HCT116 (cell line): ENCODE measurements at regions not wholly inside any gene's neighbourhood (a gene's known extent, or its start where the extent isn't known, plus 50 kb on each side); places are given as distances from the start of the nearest gene placed in this dataset.

Experiments used
- ATAC-seq: fragments of 200-7000 bp; cut with Tn5 transposase; 2 replicates; pipeline ENCODE4 v1.9.1; 2020; ENCODE audit warnings: mild to moderate bottlenecking, moderate library complexity
- BruUV-seq: library from RNA; stranded (reverse); fragments of 400-500 nt; replicated peaks from 2 replicates; lab custom pipeline; 2021; lab: Mats Ljungman, UMichigan
- CTCF ChIA-PET: fragments of 300-600 bp; sonication (Branson Sonifier 250); formaldehyde crosslinking; loops from one replicate; lab custom pipeline; 2021; ENCODE audit warnings: antibody characterized with exemption; lab: Charles Lee
- POLR2A ChIA-PET: fragments of 300-600, 350-600 bp; sonication (Branson Sonifier 250); formaldehyde crosslinking; loops from one replicate; lab custom pipeline; 2021; ENCODE audit warnings: antibody characterized with exemption; lab: Charles Lee
- RAD21 ChIA-PET, 2 experiments: fragments of 300-600 bp; sonication (Branson Sonifier 250); formaldehyde crosslinking; loops; one replicate each; lab custom pipeline; 2023; ENCODE audit warnings: low total read pairs in 2 of 2; ENCODE audit not compliant: uncharacterized antibody in 2 of 2, unreplicated experiment in 2 of 2, low non-redundant PET in 1 of 2; lab: Charles Lee
- DNase-seq: peaks from one replicate; pipeline ENCODE4 v3.0.0-alpha.2; 2010; ENCODE audit warnings: low read depth, low spot score
- H2AFZ ChIP-seq: fragments of 200-600 bp; shearing (Covaris generic), sonication (generic); 2 replicates; pipeline ENCODE4 v1.6.1; 2017; ENCODE audit warnings: low read depth, mixed run types, mixed read lengths, antibody characterized with exemption, low read length; ENCODE audit not compliant: poor library complexity, severe bottlenecking
- H3K27ac ChIP-seq: 2 replicates; pipeline ENCODE4 v1.5.1; 2012; ENCODE audit warnings: low read depth, low read length
- H3K27me3 ChIP-seq: fragments of 200-600 bp; sonication (generic); 2 replicates; pipeline ENCODE4 v1.6.1; 2016; ENCODE audit warnings: mixed run types, low read length, mixed read lengths; ENCODE audit not compliant: insufficient read depth
- H3K36me3 ChIP-seq, 2 experiments: fragments of 200-500 bp in 1 of 2; fragments of 200-600 bp in 1 of 2; sonication (Bioruptor generic) in 1 of 2; sonication (generic) in 1 of 2; 2 replicates each; pipeline versions ENCODE4 v1.5.1 to v1.6.1; 2014 to 2016; ENCODE audit warnings: low read length in 2 of 2, inconsistent platforms in 1 of 2, mixed read lengths in 1 of 2, mixed run types in 1 of 2; ENCODE audit not compliant: insufficient read depth in 2 of 2, control insufficient read depth in 1 of 2
- H3K4me1 ChIP-seq, 2 experiments: fragments of 200-600 bp in 1 of 2; sonication (generic) in 1 of 2; 2 replicates each; pipeline versions ENCODE4 v1.5.1 to v1.6.1; 2012 to 2017; ENCODE audit warnings: low read length in 2 of 2, inconsistent platforms in 1 of 2, mild to moderate bottlenecking in 1 of 2, mixed read lengths in 1 of 2, mixed run types in 1 of 2, moderate library complexity in 1 of 2; ENCODE audit not compliant: insufficient read depth in 2 of 2, control insufficient read depth in 1 of 2
- H3K4me2 ChIP-seq: fragments of 200-600 bp; sonication (generic); 2 replicates; pipeline ENCODE4 v1.6.1; 2017; ENCODE audit warnings: mixed run types, low read length, mixed read lengths
- H3K4me3 ChIP-seq, 2 experiments: fragments of 200-600 bp in 1 of 2; sonication (generic) in 1 of 2; replicated peaks in 1 of 2; 2 replicates each; pipeline ENCODE4 v1.5.1; 2011 to 2016; ENCODE audit warnings: low read length in 2 of 2, control low read depth in 1 of 2, low read depth in 1 of 2, mild to moderate bottlenecking in 1 of 2, mixed read lengths in 1 of 2, mixed run types in 1 of 2
- H3K79me2 ChIP-seq: fragments of 200-600 bp; sonication (generic); 2 replicates; pipeline ENCODE4 v1.6.1; 2017; ENCODE audit warnings: mild to moderate bottlenecking, mixed run types, low read length, moderate library complexity, mixed read lengths; ENCODE audit not compliant: insufficient read depth
- H3K9ac ChIP-seq: fragments of 200-600 bp; sonication (generic); 2 replicates; pipeline ENCODE4 v1.6.1; 2016; ENCODE audit warnings: low read length, mixed read lengths
- H3K9me2 ChIP-seq: fragments of 200-600 bp; sonication (generic), shearing (Covaris generic); 2 replicates; pipeline ENCODE4 v1.6.1; 2017; ENCODE audit warnings: mixed run types, mild to moderate bottlenecking, moderate library complexity; ENCODE audit not compliant: insufficient read depth
- H3K9me3 ChIP-seq, 2 experiments: fragments of 200-500 bp in 1 of 2; fragments of 200-600 bp in 1 of 2; sonication (Bioruptor generic) in 1 of 2; sonication (generic) in 1 of 2; 2 replicates each; pipeline ENCODE4 v1.6.1; 2014 to 2017; ENCODE audit warnings: low read length in 2 of 2, mixed read lengths in 2 of 2, inconsistent platforms in 1 of 2, low read depth in 1 of 2, mild to moderate bottlenecking in 1 of 2, mixed run types in 1 of 2, moderate library complexity in 1 of 2; ENCODE audit not compliant: control insufficient read depth in 1 of 2, insufficient read depth in 1 of 2
- H4K20me1 ChIP-seq: fragments of 200-600 bp; sonication (generic), shearing (Covaris generic); 2 replicates; pipeline ENCODE4 v1.6.1; 2017; ENCODE audit warnings: mixed run types, mild to moderate bottlenecking, moderate library complexity; ENCODE audit not compliant: insufficient read depth
- CEBPB ChIP-seq: IDR thresholded peaks from 2 replicates; pipeline ENCODE4 v1.6.1; 2012; ENCODE audit warnings: low read depth
- EGR1 ChIP-seq: IDR thresholded peaks from 2 replicates; pipeline ENCODE4 v1.6.1; 2012; ENCODE audit warnings: low read depth
- ELF1 ChIP-seq: IDR thresholded peaks from 2 replicates; pipeline ENCODE4 v1.6.1; 2012; ENCODE audit warnings: low read depth, borderline replicate concordance
- EZH2phosphoT487 ChIP-seq: fragments of 200-600 bp; IDR thresholded peaks from 2 replicates; pipeline ENCODE4 v1.6.1; 2018; ENCODE audit warnings: antibody characterized with exemption, borderline replicate concordance
- MAX ChIP-seq: IDR thresholded peaks from 2 replicates; pipeline ENCODE4 v1.6.1; 2012
- SIN3A ChIP-seq: IDR thresholded peaks from 2 replicates; pipeline ENCODE4 v1.6.1; 2012; ENCODE audit warnings: low read depth
- SP1 ChIP-seq: IDR thresholded peaks from 2 replicates; pipeline ENCODE4 v1.6.1; 2012; ENCODE audit warnings: low read depth
- SRF ChIP-seq: IDR thresholded peaks from 2 replicates; pipeline ENCODE4 v1.6.1; 2012; ENCODE audit warnings: low read depth
- TCF7L2 ChIP-seq: IDR thresholded peaks from 2 replicates; pipeline ENCODE4 v1.7.0; 2011; ENCODE audit warnings: borderline replicate concordance, inconsistent platforms; ENCODE audit not compliant: insufficient read depth, insufficient read length; ENCODE audit errors: extremely low read depth
- ZNF274 ChIP-seq: fragments of 200-500 bp; sonication (Bioruptor generic); IDR thresholded peaks from 2 replicates; pipeline ENCODE4 v1.6.1; 2014; ENCODE audit warnings: mild to moderate bottlenecking, low read depth, low read length, inconsistent platforms
- intact Hi-C: fragments of 100-400 bp; cut with micrococcal nuclease; formaldehyde crosslinking; loops from 2 replicates; pipeline ENCODE4 v1.10.0; 2022

GRCh38 chr20:48465271-48465670 lies 362.5 kb downstream of the PREX1 start:
- Histone ChIP-seq H2AFZ (no peak overlapping the region), H3K27me3 (peaks cover 16% of the 10 kb centered on the region; the same call in 1 of the 2 replicates), H3K36me3 (no peaks in the 10 kb centered on the region), H3K9me2 (0 out of 2 replicates have a peak, but pooled peaks cover 3% of the 10 kb centered on the region), H3K9me3 (no peaks in the 10 kb centered on the region), H3K4me3 (no peak overlapping the region), H4K20me1 (no peaks in the 10 kb centered on the region), H3K4me1 (no peaks in the 10 kb centered on the region), H3K4me2 (no peak overlapping the region), H3K79me2 (no peaks in the 10 kb centered on the region), H3K9ac (no peak overlapping the region), H3K27ac (no peak overlapping the region)
- ChIA-PET RAD21 (no interaction called here), CTCF (no interaction called here), POLR2A (no interaction called here)
- ATAC-seq (no peak), DNase-seq (no peak)
- BruUV-seq = no TSS peak
- TF ChIP-seq ELF1 (no peak), SIN3A (no peak), MAX (no peak), TCF7L2 (no peak), CEBPB (no peak), SRF (no peak)
- intact Hi-C loops = no loop called here

GRCh38 chr20:48463916-48464315 lies 363.9 kb downstream of the PREX1 start:
- DNase-seq (no peak), ATAC-seq (no peak)
- no TSS peak for BruUV-seq
- CTCF ChIA-PET = no interaction called here
- intact Hi-C loops = no loop called here
- H3K9ac ChIP-seq = no peak overlapping the region
- H2AFZ ChIP-seq = no peak overlapping the region
- no peaks in the 10 kb centered on the region for H3K9me3 ChIP-seq
- H3K27me3 ChIP-seq = peaks cover 14% of the 10 kb centered on the region; the same call in 1 of the 2 replicates
- H3K4me2 ChIP-seq = no peak overlapping the region
- no peak overlapping the region for H3K27ac ChIP-seq
- POLR2A ChIA-PET = no interaction called here
- no peaks in the 10 kb centered on the region for H3K79me2 ChIP-seq
- 0 out of 2 replicates have a peak, but pooled peaks cover 3% of the 10 kb centered on the region for H3K9me2 ChIP-seq
- H3K4me1 ChIP-seq = no peaks in the 10 kb centered on the region
- no peaks in the 10 kb centered on the region for H3K36me3 ChIP-seq
- H4K20me1 ChIP-seq = no peaks in the 10 kb centered on the region
- RAD21 ChIA-PET = no interaction called here
- TF ChIP-seq ELF1 = no peak
- TF ChIP-seq EGR1 = no peak
- TF ChIP-seq SP1 = no peak
- no peak for TF ChIP-seq ZNF274
- no peak for TF ChIP-seq EZH2phosphoT487
- H3K4me3 ChIP-seq = no peak overlapping the region
